Fibroblast of lung (primary cell): ENCODE measurements at regions not wholly inside any gene's neighbourhood (a gene's known extent, or its start where the extent isn't known, plus 50 kb on each side); places are given as distances from the start of the nearest gene placed in this dataset.

ENCODE experiments used
- EZH2 ChIP-seq: IDR thresholded peaks from 2 replicates; pipeline ENCODE4 v1.5.1; 2012; ENCODE audit warnings: low read length, control low read depth, mild to moderate bottlenecking; ENCODE audit errors: missing control alignments
- TF ChIP-seq, protein P1 (sequence below), 2 donors: IDR thresholded peaks in 1 of 2; conservative IDR thresholded peaks in 1 of 2; 1 replicate in 1 of 2; 2 replicates in 1 of 2; pipeline ENCODE4 v1.5.1; 2011 to 2012; ENCODE audit warnings: low read length in 2 of 2, control low read depth in 1 of 2, inconsistent platforms in 1 of 2, low read depth in 1 of 2, mild to moderate bottlenecking in 1 of 2

DNA sequence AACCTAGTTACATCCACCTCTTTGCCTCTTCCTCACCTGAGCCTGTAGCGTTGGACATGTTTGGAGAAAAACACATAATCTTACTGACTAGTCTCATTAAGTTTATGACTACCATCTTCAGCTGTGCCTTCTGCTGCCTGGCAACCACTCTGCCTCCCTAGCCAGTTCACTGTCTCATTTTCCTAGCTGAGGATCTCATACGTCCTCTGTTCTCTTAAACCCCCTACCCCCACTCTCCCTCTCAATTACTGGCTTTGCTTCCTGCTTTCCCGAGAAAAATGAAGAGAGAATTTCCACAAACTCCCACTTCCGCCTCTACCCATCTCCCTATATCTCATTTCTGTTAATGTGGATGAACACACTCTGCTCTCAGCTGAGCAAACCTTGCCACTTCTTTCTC lies 239.3 kb upstream of the POU2AF2 start:
- TF ChIP-seq, protein P1, sequence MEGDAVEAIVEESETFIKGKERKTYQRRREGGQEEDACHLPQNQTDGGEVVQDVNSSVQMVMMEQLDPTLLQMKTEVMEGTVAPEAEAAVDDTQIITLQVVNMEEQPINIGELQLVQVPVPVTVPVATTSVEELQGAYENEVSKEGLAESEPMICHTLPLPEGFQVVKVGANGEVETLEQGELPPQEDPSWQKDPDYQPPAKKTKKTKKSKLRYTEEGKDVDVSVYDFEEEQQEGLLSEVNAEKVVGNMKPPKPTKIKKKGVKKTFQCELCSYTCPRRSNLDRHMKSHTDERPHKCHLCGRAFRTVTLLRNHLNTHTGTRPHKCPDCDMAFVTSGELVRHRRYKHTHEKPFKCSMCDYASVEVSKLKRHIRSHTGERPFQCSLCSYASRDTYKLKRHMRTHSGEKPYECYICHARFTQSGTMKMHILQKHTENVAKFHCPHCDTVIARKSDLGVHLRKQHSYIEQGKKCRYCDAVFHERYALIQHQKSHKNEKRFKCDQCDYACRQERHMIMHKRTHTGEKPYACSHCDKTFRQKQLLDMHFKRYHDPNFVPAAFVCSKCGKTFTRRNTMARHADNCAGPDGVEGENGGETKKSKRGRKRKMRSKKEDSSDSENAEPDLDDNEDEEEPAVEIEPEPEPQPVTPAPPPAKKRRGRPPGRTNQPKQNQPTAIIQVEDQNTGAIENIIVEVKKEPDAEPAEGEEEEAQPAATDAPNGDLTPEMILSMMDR (conservative IDR thresholded peaks at IDR 0.05 in 1 of 2, IDR thresholded peaks at IDR 0.05 in 1 of 2; ENCODE audit: low read depth in 1 of 2, low read length in 2 of 2) = no peak
- no peak for TF ChIP-seq EZH2
